H9 (cell line): ENCODE measurements at regions not wholly inside any gene's neighbourhood (a gene's known extent, or its start where the extent isn't known, plus 50 kb on each side); places are given as distances from the start of the nearest gene placed in this dataset.

ENCODE experiments used
- DNase-seq: peaks from one replicate; pipeline ENCODE4 v3.0.0-alpha.2; 2017
- H2AFZ ChIP-seq: one replicate; pipeline ENCODE4 v1.6.1; 2013; ENCODE audit warnings: mild to moderate bottlenecking, low read length, control low read depth, moderate library complexity
- H2AK5ac ChIP-seq: 2 replicates; pipeline ENCODE4 v1.6.1; 2013; ENCODE audit warnings: low read length, control low read depth, mixed read lengths; ENCODE audit not compliant: insufficient read length
- H2BK120ac ChIP-seq: one replicate; pipeline ENCODE4 v1.6.1; 2013; ENCODE audit warnings: low read depth, mild to moderate bottlenecking, low read length, control low read depth, inconsistent platforms; ENCODE audit not compliant: poor library complexity, severe bottlenecking
- H2BK12ac ChIP-seq: 2 replicates; pipeline ENCODE4 v1.6.1; 2013; ENCODE audit warnings: low read length, control low read depth, mixed read lengths, low read depth; ENCODE audit not compliant: insufficient read length
- H2BK15ac ChIP-seq: 2 replicates; pipeline ENCODE4 v1.6.1; 2013; ENCODE audit warnings: low read depth, low read length, control low read depth
- H2BK20ac ChIP-seq: one replicate; pipeline ENCODE4 v1.6.1; 2013; ENCODE audit warnings: low read depth, mild to moderate bottlenecking, low read length, control low read depth, inconsistent platforms; ENCODE audit not compliant: poor library complexity, severe bottlenecking
- H2BK5ac ChIP-seq: 2 replicates; pipeline ENCODE4 v1.6.1; 2013; ENCODE audit warnings: low read length, control low read depth, mixed read lengths; ENCODE audit not compliant: insufficient read length
- H3K14ac ChIP-seq: 2 replicates; pipeline ENCODE4 v1.6.1; 2013; ENCODE audit warnings: low read length, control low read depth; ENCODE audit not compliant: insufficient read depth
- H3K18ac ChIP-seq: 2 replicates; pipeline ENCODE4 v1.6.1; 2013; ENCODE audit warnings: low read depth, mild to moderate bottlenecking, mixed read lengths, low read length, control low read depth; ENCODE audit not compliant: insufficient read length
- H3K23ac ChIP-seq: 2 replicates; pipeline ENCODE4 v1.6.1; 2013; ENCODE audit warnings: low read length, control low read depth, mixed read lengths, low read depth; ENCODE audit not compliant: insufficient read length
- H3K23me2 ChIP-seq: 2 replicates; pipeline ENCODE4 v1.6.1; 2013; ENCODE audit warnings: low read depth, mild to moderate bottlenecking, mixed read lengths, low read length, control low read depth; ENCODE audit not compliant: insufficient read length, poor library complexity, severe bottlenecking
- H3K27ac ChIP-seq: 2 replicates; pipeline ENCODE4 v1.5.1; 2013; ENCODE audit warnings: low read length, control low read depth, mixed read lengths, low read depth; ENCODE audit not compliant: insufficient read length
- H3K27me3 ChIP-seq: 2 replicates; pipeline ENCODE4 v1.6.1; 2013; ENCODE audit warnings: low read length, control low read depth, inconsistent platforms; ENCODE audit not compliant: insufficient read depth
- H3K4ac ChIP-seq: 2 replicates; pipeline ENCODE4 v1.6.1; 2013; ENCODE audit warnings: low read depth, mild to moderate bottlenecking, control low read depth, inconsistent platforms, low read length, moderate library complexity
- H3K4me1 ChIP-seq: 2 replicates; pipeline ENCODE4 v1.6.1; 2013; ENCODE audit warnings: low read length, control low read depth, inconsistent platforms; ENCODE audit not compliant: insufficient read depth
- H3K4me2 ChIP-seq: 2 replicates; pipeline ENCODE4 v1.6.1; 2013; ENCODE audit warnings: low read length, control low read depth, mixed read lengths; ENCODE audit not compliant: insufficient read length, insufficient read depth
- H3K56ac ChIP-seq: 2 replicates; pipeline ENCODE4 v1.6.1; 2013; ENCODE audit warnings: low read depth, mild to moderate bottlenecking, mixed read lengths, low read length, control low read depth; ENCODE audit not compliant: insufficient read length
- H3K79me1 ChIP-seq: 2 replicates; pipeline ENCODE4 v1.6.1; 2013; ENCODE audit warnings: low read depth, mild to moderate bottlenecking, moderate library complexity, low read length, control low read depth, inconsistent platforms; ENCODE audit not compliant: insufficient read depth, poor library complexity, severe bottlenecking
- H3K79me2 ChIP-seq: 2 replicates; pipeline ENCODE4 v1.6.1; 2013; ENCODE audit warnings: low read length, control low read depth, inconsistent platforms; ENCODE audit not compliant: insufficient read depth
- H3K9ac ChIP-seq: 2 replicates; pipeline ENCODE4 v1.6.1; 2013; ENCODE audit warnings: low read length, control low read depth, mixed read lengths; ENCODE audit not compliant: insufficient read length; ENCODE audit errors: extremely low read depth
- H3K9me3 ChIP-seq: one replicate; pipeline ENCODE4 v1.6.1; 2013; ENCODE audit warnings: low read depth, low read length, inconsistent platforms; ENCODE audit not compliant: control insufficient read depth
- H3T11ph ChIP-seq: one replicate; pipeline ENCODE4 v1.6.1; 2013; ENCODE audit warnings: mild to moderate bottlenecking, low read length, control low read depth, inconsistent platforms
- H4K20me1 ChIP-seq: one replicate; pipeline ENCODE4 v1.6.1; 2013; ENCODE audit not compliant: control insufficient read depth, insufficient read length, insufficient read depth
- H4K5ac ChIP-seq: 2 replicates; pipeline ENCODE4 v1.6.1; 2013; ENCODE audit warnings: low read depth, mild to moderate bottlenecking, mixed read lengths, low read length, control low read depth; ENCODE audit not compliant: insufficient read length
- H4K8ac ChIP-seq: replicated peaks from 2 replicates; pipeline ENCODE4 v1.6.1; 2013; ENCODE audit warnings: low read length, control low read depth, mixed read lengths, low read depth; ENCODE audit not compliant: insufficient read length
- H4K91ac ChIP-seq: 2 replicates; pipeline ENCODE4 v1.6.1; 2013; ENCODE audit warnings: low read depth, mild to moderate bottlenecking, moderate library complexity, mixed read lengths, low read length, control low read depth; ENCODE audit not compliant: insufficient read length
- H3K27ac Mint-ChIP-seq, 3 experiments: 2 replicates in 2 of 3; 3 replicates in 1 of 3; pipeline ENCODE4 v1.8.0; 2020 to 2021; ENCODE audit warnings: mixed read lengths in 3 of 3, mild to moderate bottlenecking in 1 of 3, moderate library complexity in 1 of 3
- H3K27me3 Mint-ChIP-seq: 2 replicates; pipeline ENCODE4 v1.8.0; 2021; ENCODE audit warnings: low read depth, mild to moderate bottlenecking, moderate library complexity, mixed read lengths
- H3K36me3 Mint-ChIP-seq, 3 experiments: 2 replicates in 2 of 3; 3 replicates in 1 of 3; pipeline ENCODE4 v1.8.0; 2020 to 2021; ENCODE audit warnings: low read depth in 3 of 3, mixed read lengths in 3 of 3; ENCODE audit not compliant: insufficient read depth in 1 of 3
- H3K4me1 Mint-ChIP-seq, 2 experiments: 2 replicates each; pipeline ENCODE4 v1.8.0; 2020; ENCODE audit warnings: mixed read lengths in 2 of 2
- H3K4me3 Mint-ChIP-seq, 2 experiments: 2 replicates in 1 of 2; 3 replicates in 1 of 2; pipeline ENCODE4 v1.8.0; 2020 to 2021; ENCODE audit warnings: mild to moderate bottlenecking in 2 of 2, mixed read lengths in 2 of 2, moderate library complexity in 1 of 2
- H3K9me3 Mint-ChIP-seq, 2 experiments: 2 replicates in 1 of 2; 3 replicates in 1 of 2; pipeline ENCODE4 v1.8.0; 2020; ENCODE audit warnings: mild to moderate bottlenecking in 2 of 2, mixed read lengths in 2 of 2, moderate library complexity in 1 of 2
- WGBS: extraction: QIAGEN DNeasy Blood & Tissue Kit; methylation state at CpG from one replicate; pipeline ENCODE4 v1.1.7; 2013; ENCODE audit warnings: missing lambda C conversion rate, low lambda C conversion rate, mixed read lengths; ENCODE audit not compliant: insufficient read length; ENCODE audit errors: extremely low coverage; 5-methylcytosine and 5-hydroxymethylcytosine counted together
- TF ChIP-seq, protein P1 (sequence below): fragments of 200-600 bp; sonication (generic); conservative IDR thresholded peaks from 3 replicates; pipeline ENCODE4 v1.8.0; 2021; ENCODE audit warnings: antibody characterized with exemption, mild to moderate bottlenecking

DNA sequence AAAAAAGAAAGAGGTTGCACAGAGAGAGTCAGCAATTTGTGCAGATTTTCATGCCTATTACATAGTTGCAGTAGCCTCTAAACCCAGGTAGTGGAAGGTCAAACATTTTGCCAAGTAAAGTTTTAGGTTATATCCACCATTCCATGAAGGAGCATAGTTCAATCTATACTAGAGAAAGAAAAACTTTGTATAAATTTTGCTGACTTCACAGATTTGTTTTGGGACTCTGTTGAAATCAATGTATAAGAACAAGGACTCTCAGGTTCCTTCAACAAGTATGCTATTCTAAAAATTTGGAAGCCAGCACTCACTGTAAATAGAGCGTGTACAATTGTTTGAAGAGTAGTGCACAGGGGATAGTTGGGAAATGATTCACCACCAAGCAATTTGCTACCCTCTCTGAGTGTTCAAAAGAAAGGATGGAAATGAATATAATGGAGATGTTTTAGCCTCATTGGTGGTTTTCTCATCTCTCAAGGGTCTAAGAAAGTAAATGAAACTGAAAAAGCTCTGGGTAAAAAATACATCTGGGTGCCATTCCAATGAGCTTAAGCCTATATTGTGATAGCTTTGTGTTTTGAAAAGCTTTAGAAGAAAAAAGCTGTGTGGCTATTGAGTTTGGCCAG, 508.4 kb upstream of the LUZP2 start:
- H4K8ac ChIP-seq: no peak overlapping the region
- no peak overlapping the region for H3K56ac ChIP-seq
- TF ChIP-seq, protein P1, sequence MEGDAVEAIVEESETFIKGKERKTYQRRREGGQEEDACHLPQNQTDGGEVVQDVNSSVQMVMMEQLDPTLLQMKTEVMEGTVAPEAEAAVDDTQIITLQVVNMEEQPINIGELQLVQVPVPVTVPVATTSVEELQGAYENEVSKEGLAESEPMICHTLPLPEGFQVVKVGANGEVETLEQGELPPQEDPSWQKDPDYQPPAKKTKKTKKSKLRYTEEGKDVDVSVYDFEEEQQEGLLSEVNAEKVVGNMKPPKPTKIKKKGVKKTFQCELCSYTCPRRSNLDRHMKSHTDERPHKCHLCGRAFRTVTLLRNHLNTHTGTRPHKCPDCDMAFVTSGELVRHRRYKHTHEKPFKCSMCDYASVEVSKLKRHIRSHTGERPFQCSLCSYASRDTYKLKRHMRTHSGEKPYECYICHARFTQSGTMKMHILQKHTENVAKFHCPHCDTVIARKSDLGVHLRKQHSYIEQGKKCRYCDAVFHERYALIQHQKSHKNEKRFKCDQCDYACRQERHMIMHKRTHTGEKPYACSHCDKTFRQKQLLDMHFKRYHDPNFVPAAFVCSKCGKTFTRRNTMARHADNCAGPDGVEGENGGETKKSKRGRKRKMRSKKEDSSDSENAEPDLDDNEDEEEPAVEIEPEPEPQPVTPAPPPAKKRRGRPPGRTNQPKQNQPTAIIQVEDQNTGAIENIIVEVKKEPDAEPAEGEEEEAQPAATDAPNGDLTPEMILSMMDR: no peak
- H3K18ac ChIP-seq: no peak overlapping the region
- no peaks in the 10 kb centered on the region; a peak in 1 of 5 replicates for H3K9me3 Mint-ChIP-seq
- H3K4ac ChIP-seq: no peak overlapping the region
- no CpG with 5 or more reads among the region's 1 CpG for WGBS
- H4K20me1 ChIP-seq: no peaks in the 10 kb centered on the region
- no peaks in the 10 kb centered on the region for H3K27me3 ChIP-seq
- no peaks in the 10 kb centered on the region for H3K4me1 Mint-ChIP-seq
- H3K14ac ChIP-seq: no peak overlapping the region
- H2BK12ac ChIP-seq: no peak overlapping the region
- H3K27ac Mint-ChIP-seq: no peak overlapping the region
- no peaks in the 10 kb centered on the region for H3K79me1 ChIP-seq
- no peak overlapping the region for H2AK5ac ChIP-seq
- H3T11ph ChIP-seq: no peak overlapping the region
- no peaks in the 10 kb centered on the region for H3K79me2 ChIP-seq
- no peak overlapping the region for H2AFZ ChIP-seq
- no peak overlapping the region for H3K27ac ChIP-seq
- H3K27me3 Mint-ChIP-seq: no peaks in the 10 kb centered on the region
- no peak overlapping the region for H4K5ac ChIP-seq
- H3K9ac ChIP-seq: no peak overlapping the region
- no peaks in the 10 kb centered on the region for H3K4me1 ChIP-seq
- no peak overlapping the region for H2BK120ac ChIP-seq
- no peak overlapping the region for H3K23ac ChIP-seq
- H3K36me3 Mint-ChIP-seq: no peaks in the 10 kb centered on the region; a peak in 1 of 7 replicates
- H3K4me2 ChIP-seq: no peak overlapping the region
- no peak overlapping the region for H4K91ac ChIP-seq
- no peak overlapping the region for H3K4me3 Mint-ChIP-seq
- no peak overlapping the region for H2BK20ac ChIP-seq
- no peak overlapping the region for H2BK15ac ChIP-seq
- DNase-seq: no peak
- no peaks in the 10 kb centered on the region for H3K23me2 ChIP-seq
- no peaks in the 10 kb centered on the region for H3K9me3 ChIP-seq
- no peak overlapping the region for H2BK5ac ChIP-seq
